ENCODE measurements at regions not wholly inside any gene's neighbourhood (a gene's known extent, or its start where the extent isn't known, plus 50 kb on each side); places are given as distances from the start of the nearest gene placed in this dataset.
"Not testable (repeated sequence)": the region's sequence is repeated elsewhere in the genome, so short reads cannot be mapped to it uniquely, and the experiment has no call there.

- Histone ChIP-seq H3K36me3 (ENCODE audit: insufficient read depth, low read length) (peaks cover 48% of the 10 kb centered on the region), H2AFZ (ENCODE audit: low read depth, low read length) (no peak overlapping the region), H3K4me1 (ENCODE audit: insufficient read depth, low read length) (peaks cover 18% of the 10 kb centered on the region), H3K9me3 (ENCODE audit: low read length) (peaks cover 35% of the 10 kb centered on the region), H3K27me3 (ENCODE audit: insufficient read depth, low read length) (no peaks in the 10 kb centered on the region), H3K4me3 (ENCODE audit: low read length) (no peak overlapping the region)
Measured at GRCh38 chr16:31715915-31716314, 157.7 kb upstream of the ZNF267 start.

DNA sequence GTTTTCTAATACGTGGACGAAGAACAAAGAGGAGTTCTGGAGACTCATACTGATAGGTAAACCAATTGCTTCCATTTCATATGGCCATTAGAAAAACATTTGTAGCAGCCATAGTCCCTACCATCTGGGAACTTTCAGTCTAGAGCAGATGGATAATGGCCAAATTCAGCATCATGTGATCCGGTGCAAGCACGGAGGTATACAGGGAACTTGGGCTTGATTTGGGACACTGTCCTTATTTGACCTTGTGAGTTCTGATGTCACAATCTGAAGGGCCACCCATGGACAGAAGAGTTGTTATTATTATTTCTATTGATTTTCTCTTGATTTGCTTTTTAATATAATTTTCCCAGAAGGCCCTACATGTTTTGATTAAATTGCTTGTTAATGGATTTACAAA, 154.6 kb upstream of the ZNF267 start:
- Histone ChIP-seq H2AFZ (ENCODE audit: low read depth, low read length) (no peak overlapping the region), H3K27me3 (ENCODE audit: insufficient read depth, low read length) (no peaks in the 10 kb centered on the region), H3K9me3 (ENCODE audit: low read length) (peaks cover 43% of the 10 kb centered on the region), H3K4me3 (ENCODE audit: low read length) (no peak overlapping the region), H3K36me3 (ENCODE audit: insufficient read depth, low read length) (peaks cover 61% of the 10 kb centered on the region), H3K4me1 (ENCODE audit: insufficient read depth, low read length) (peaks cover 12% of the 10 kb centered on the region)

DNA sequence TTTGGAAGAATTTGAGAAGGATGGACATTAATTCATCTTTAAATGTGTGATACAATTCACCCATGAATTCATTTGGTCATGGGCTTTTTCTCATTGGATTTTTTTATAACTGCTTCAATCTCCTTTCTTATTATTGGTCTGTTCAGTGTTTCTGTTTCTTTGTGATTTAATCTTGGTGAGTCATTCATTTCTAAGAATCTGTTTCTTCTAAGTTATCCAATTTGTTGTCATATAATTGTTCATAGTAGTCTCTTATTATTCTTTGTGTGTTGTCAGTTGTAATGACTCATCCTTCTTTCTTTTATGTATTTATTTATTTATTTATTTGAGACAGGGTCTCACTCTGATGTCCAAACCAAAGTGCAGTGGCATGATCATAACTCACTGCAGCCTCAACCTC, 146.1 kb upstream of the ZNF267 start:
- Histone ChIP-seq H3K4me3 (ENCODE audit: low read length) (no peak overlapping the region), H2AFZ (ENCODE audit: low read depth, low read length) (no peak overlapping the region), H3K4me1 (ENCODE audit: insufficient read depth, low read length) (no peaks in the 10 kb centered on the region), H3K27me3 (ENCODE audit: insufficient read depth, low read length) (no peaks in the 10 kb centered on the region), H3K36me3 (ENCODE audit: insufficient read depth, low read length) (peaks cover 55% of the 10 kb centered on the region), H3K9me3 (ENCODE audit: low read length) (peaks cover 36% of the 10 kb centered on the region)

DNA sequence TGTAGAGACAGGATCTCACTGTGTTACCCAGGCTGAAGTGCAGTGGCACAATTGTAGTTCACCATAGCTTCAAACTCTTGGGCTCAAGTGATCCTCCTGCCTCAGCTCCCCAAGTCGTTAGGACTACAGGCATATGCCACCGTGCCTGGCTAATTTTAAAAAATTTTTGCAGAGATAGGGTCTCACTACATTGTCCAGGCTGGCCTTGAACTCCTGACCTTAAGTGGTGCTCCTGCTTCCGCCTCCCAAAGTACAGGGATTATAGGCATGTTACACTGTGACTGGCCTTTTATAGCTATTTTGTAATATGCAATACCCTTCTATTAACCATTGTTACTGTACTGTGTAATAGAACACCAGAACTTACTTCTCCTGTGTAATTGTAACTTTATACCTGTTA, 139.3 kb upstream of the ZNF267 start:
- H2AFZ ChIP-seq (ENCODE audit: low read depth, low read length) = no peak overlapping the region
- peaks cover 28% of the 10 kb centered on the region for H3K9me3 ChIP-seq (ENCODE audit: low read length)
- no peak overlapping the region for H3K4me3 ChIP-seq (ENCODE audit: low read length)
- H3K27me3 ChIP-seq (ENCODE audit: insufficient read depth, low read length) = no peaks in the 10 kb centered on the region
- H3K4me1 ChIP-seq (ENCODE audit: insufficient read depth, low read length) = no peaks in the 10 kb centered on the region
- peaks cover 47% of the 10 kb centered on the region for H3K36me3 ChIP-seq (ENCODE audit: insufficient read depth, low read length)

- not testable (repeated sequence) for H3K27me3 ChIP-seq (ENCODE audit: insufficient read depth, low read length); H2AFZ ChIP-seq (ENCODE audit: low read depth, low read length); H3K4me1 ChIP-seq (ENCODE audit: insufficient read depth, low read length); H3K36me3 ChIP-seq (ENCODE audit: insufficient read depth, low read length); H3K4me3 ChIP-seq (ENCODE audit: low read length)
- peaks cover 28% of the 10 kb centered on the region for H3K9me3 ChIP-seq (ENCODE audit: low read length)
Measured at GRCh38 chr16:31745098-31745497, 128.5 kb upstream of the ZNF267 start.

DNA sequence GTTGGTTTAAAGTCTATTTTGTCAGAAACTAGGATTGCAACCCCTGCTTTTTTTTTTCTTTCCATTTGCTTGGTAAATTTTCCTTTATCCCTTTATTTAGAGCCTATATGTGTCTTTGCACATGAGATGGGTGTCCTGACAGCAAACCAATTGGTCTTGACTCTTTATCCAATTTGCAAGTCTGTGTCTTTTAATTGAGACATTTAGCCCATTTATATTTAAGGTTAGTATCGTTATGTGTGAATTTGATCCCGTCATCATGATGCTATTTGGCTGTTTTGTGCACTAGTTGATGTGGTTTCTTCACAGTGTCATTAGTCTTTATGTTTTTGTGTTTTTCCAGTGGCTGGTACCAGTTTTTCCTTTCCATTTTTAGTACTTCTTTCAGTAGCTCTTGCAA, 127.7 kb upstream of the ZNF267 start:
- Histone ChIP-seq H3K4me1 (ENCODE audit: insufficient read depth, low read length) (no peaks in the 10 kb centered on the region), H3K27me3 (ENCODE audit: insufficient read depth, low read length) (no peaks in the 10 kb centered on the region), H3K36me3 (ENCODE audit: insufficient read depth, low read length) (peaks cover 5% of the 10 kb centered on the region), H2AFZ (ENCODE audit: low read depth, low read length) (no peak overlapping the region), H3K4me3 (ENCODE audit: low read length) (no peak overlapping the region), H3K9me3 (ENCODE audit: low read length) (peaks cover 27% of the 10 kb centered on the region)

DNA sequence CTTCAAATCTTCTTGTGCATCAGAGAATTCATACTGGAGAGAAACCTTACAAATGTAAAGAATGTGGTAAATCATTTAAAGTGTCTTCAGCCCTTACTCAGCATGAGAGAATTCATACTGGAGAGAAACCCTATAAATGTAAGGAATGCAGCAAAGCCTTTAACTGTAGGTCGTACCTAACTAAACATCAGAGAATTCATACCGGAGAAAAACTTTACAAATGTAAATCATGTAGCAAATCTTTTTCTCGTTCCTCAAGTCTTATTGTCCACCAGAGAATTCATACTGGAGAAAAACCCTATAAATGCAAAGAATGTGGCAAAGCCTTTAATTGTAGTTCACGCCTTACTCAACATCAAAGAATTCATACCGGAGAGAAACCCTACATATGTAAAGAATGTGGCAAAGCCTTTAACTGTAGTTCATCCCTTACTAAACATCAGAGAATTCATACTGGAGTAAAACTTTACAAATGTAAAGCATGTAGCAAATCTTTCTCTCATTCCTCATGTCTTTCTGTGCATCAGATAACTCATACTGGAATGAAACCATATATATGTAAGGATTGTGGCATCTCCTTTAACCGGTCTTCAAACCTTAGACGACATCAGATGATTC, 118.5 kb upstream of the ZNF267 start:
- H3K9me3 ChIP-seq (ENCODE audit: low read length) = peaks cover 60% of the 10 kb centered on the region
- H3K4me3 ChIP-seq (ENCODE audit: low read length) = no peak overlapping the region
- H3K36me3 ChIP-seq (ENCODE audit: insufficient read depth, low read length) = peaks cover 50% of the 10 kb centered on the region
- H2AFZ ChIP-seq (ENCODE audit: low read depth, low read length) = no peak overlapping the region
- H3K27me3 ChIP-seq (ENCODE audit: insufficient read depth, low read length) = no peaks in the 10 kb centered on the region
- H3K4me1 ChIP-seq (ENCODE audit: insufficient read depth, low read length) = no peaks in the 10 kb centered on the region

DNA sequence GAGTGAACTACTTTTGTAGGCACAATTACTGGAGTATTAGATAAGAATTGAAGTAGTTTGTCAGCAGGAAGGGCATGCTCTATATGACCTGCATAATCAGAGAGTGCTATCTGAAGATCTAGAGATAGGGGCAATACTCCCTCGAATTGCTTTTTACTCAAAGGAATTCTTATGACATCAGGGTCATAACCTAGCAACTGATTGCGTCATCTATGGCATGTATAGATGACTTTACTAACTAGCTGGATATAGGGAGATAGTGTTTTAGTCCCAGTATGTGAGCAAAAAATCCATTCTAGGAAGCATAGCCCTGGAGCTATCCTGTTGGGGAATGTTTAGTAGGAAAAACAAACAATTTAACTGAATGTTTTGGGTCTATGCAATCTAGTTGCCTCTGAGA, 109.5 kb upstream of the ZNF267 start:
- Histone ChIP-seq H3K36me3 (ENCODE audit: insufficient read depth, low read length) (peaks cover 3% of the 10 kb centered on the region), H3K4me1 (ENCODE audit: insufficient read depth, low read length) (no peaks in the 10 kb centered on the region), H3K4me3 (ENCODE audit: low read length) (no peak overlapping the region), H3K9me3 (ENCODE audit: low read length) (peaks cover 29% of the 10 kb centered on the region), H2AFZ (ENCODE audit: low read depth, low read length) (no peak overlapping the region), H3K27me3 (ENCODE audit: insufficient read depth, low read length) (no peaks in the 10 kb centered on the region)

- Histone ChIP-seq H2AFZ (ENCODE audit: low read depth, low read length) (no peak overlapping the region), H3K4me1 (ENCODE audit: insufficient read depth, low read length) (no peaks in the 10 kb centered on the region), H3K36me3 (ENCODE audit: insufficient read depth, low read length) (no peaks in the 10 kb centered on the region), H3K9me3 (ENCODE audit: low read length) (peaks cover 36% of the 10 kb centered on the region), H3K4me3 (ENCODE audit: low read length) (no peak overlapping the region), H3K27me3 (ENCODE audit: insufficient read depth, low read length) (no peaks in the 10 kb centered on the region)
Measured at GRCh38 chr16:31767267-31767666, 106.3 kb upstream of the ZNF267 start.

GRCh38 chr16:31780342-31780741, 93.3 kb upstream of the ZNF267 start:
- Histone ChIP-seq H3K4me3 (ENCODE audit: low read length) (no peak overlapping the region), H3K9me3 (ENCODE audit: low read length) (peaks cover 7% of the 10 kb centered on the region), H3K27me3 (ENCODE audit: insufficient read depth, low read length) (no peaks in the 10 kb centered on the region), H3K36me3 (ENCODE audit: insufficient read depth, low read length) (no peaks in the 10 kb centered on the region), H3K4me1 (ENCODE audit: insufficient read depth, low read length) (no peaks in the 10 kb centered on the region), H2AFZ (ENCODE audit: low read depth, low read length) (no peak overlapping the region)

GRCh38 chr16:31785126-31785525, 88.5 kb upstream of the ZNF267 start:
- Histone ChIP-seq H3K36me3 (ENCODE audit: insufficient read depth, low read length) (no peaks in the 10 kb centered on the region), H3K4me1 (ENCODE audit: insufficient read depth, low read length) (no peaks in the 10 kb centered on the region), H3K9me3 (ENCODE audit: low read length) (peaks cover 7% of the 10 kb centered on the region)

DNA sequence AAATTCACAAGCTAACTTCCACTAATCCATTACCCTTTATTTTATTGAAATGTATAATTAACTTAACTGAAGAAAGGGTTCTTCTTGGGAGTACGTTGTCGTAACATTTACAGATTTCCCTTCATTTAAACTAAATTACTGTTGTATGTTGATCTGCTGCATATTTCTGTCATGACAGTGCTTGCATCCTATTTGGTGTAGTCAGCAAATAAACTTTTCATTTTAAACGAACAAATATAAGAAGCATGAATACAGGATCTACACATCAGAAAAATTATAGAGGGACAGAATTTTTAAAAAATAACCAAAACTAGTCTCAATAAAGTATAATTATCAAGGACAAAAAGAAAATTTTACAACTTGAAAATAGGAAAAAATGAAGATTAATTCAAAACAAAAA, 66.5 kb upstream of the ZNF267 start:
- Histone ChIP-seq H2AFZ (ENCODE audit: low read depth, low read length) (no peak overlapping the region), H3K4me1 (ENCODE audit: insufficient read depth, low read length) (no peaks in the 10 kb centered on the region), H3K9me3 (ENCODE audit: low read length) (no peaks in the 10 kb centered on the region), H3K36me3 (ENCODE audit: insufficient read depth, low read length) (no peaks in the 10 kb centered on the region), H3K27me3 (ENCODE audit: insufficient read depth, low read length) (peaks cover 2% of the 10 kb centered on the region), H3K4me3 (ENCODE audit: low read length) (no peak overlapping the region)

More at GRCh38 chr16:31785126-31785525, 88.5 kb upstream of the ZNF267 start:
- Histone ChIP-seq H2AFZ (ENCODE audit: low read depth, low read length) (no peak overlapping the region), H3K4me3 (ENCODE audit: low read length) (no peak overlapping the region), H3K27me3 (ENCODE audit: insufficient read depth, low read length) (no peaks in the 10 kb centered on the region)

DNA sequence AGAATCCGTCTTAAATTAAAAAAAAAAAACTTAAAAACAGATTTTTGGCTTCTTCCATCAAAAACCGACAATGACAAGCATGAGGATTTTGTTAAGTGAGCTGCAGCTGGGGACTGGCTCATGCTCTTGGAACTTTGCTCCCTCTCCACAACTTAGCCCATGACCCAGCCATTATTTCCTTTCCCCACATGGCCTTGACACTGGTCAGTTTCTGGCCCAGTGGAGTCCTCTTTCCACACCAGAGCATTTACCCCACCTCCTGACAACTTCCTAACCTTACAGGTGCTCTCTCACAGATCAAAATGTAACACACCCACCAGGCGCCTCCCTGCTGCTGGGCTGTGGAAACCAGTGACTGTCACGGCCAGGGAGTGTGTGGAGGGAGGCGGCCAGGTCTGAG, 62.7 kb upstream of the ZNF267 start:
- no peaks in the 10 kb centered on the region for H3K9me3 ChIP-seq (ENCODE audit: low read length)
- H3K4me1 ChIP-seq (ENCODE audit: insufficient read depth, low read length) = no peaks in the 10 kb centered on the region
- H3K36me3 ChIP-seq (ENCODE audit: insufficient read depth, low read length) = no peaks in the 10 kb centered on the region
- H3K4me3 ChIP-seq (ENCODE audit: low read length) = no peak overlapping the region
- H3K27me3 ChIP-seq (ENCODE audit: insufficient read depth, low read length) = peaks cover 2% of the 10 kb centered on the region
- no peak overlapping the region for H2AFZ ChIP-seq (ENCODE audit: low read depth, low read length)

- H3K36me3 ChIP-seq (ENCODE audit: insufficient read depth, low read length); H3K9me3 ChIP-seq (ENCODE audit: low read length); H3K4me3 ChIP-seq (ENCODE audit: low read length); H3K4me1 ChIP-seq (ENCODE audit: insufficient read depth, low read length); H2AFZ ChIP-seq (ENCODE audit: low read depth, low read length); H3K27me3 ChIP-seq (ENCODE audit: insufficient read depth, low read length): not testable (repeated sequence)
Measured at GRCh38 chr16:31816141-31816540, 57.5 kb upstream of the ZNF267 start.

Data from neuron (in vitro differentiated cells).